HG02981 (cell line): ENCODE measurements at regions not wholly inside any gene's neighbourhood (a gene's known extent, or its start where the extent isn't known, plus 50 kb on each side); places are given as distances from the start of the nearest gene placed in this dataset.
"Not testable (repeated sequence)": the region's sequence is repeated elsewhere in the genome, so short reads cannot be mapped to it uniquely, and the experiment has no call there.

Experiments
- ATAC-seq: cut with Tn5 transposase; IDR thresholded peaks from one replicate; pipeline ENCODE4 v1.9.1; 2021; ENCODE audit warnings: mild to moderate bottlenecking, moderate library complexity; ENCODE audit not compliant: unreplicated experiment

DNA sequence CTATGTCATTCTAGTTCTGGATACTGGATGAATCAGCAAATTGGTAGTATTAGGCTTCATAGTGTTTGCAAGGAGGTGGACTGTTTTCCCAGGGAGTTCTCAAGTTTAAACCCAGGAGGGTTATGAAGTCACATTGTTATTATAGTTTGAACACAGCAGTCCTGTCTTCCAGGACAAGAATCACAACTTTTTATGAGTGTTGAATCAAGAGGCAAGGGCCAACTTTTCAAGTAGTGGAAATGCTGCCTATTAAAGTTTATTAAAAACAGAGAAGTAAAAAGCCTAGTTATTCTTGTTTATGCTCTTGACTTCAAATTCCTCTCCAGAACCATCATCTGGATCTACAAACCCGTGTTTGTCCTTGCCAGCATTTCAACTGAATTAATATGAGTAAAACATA is 86.3 kb upstream of the GOT2 start:
- no peak for ATAC-seq

DNA sequence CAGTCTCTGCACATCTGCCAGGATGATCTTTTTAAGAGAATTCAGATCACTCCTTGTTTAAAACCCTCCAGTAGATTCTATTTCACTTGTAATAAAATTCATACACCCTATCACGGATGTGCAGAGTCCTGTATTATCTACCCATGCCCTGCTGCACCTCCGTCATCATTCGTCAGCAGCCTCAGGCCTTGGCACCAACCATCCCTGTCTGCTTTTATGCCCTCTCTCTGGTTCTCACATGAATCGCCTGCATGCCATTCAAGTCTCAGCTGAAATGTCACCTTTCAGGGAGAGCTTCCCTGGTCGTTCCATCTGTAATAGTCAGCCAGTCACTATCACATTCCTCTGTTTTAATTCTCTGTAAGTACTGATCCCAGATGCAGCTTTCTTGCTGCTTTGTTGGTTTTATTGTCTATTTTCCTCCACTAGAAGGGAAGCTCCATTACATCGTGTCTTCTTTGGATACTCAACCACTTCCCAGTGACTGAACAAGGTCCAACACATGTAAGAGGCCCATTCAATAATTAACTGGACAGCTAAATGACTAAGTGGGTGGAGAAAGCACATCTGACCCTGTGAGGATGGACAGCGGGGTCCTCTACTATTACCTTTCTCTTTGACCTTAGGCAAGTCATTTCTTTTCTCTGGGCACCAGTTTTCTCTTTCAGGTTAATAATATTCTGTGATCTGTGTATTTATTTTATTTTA is 81.2 kb upstream of the GOT2 start:
- no peak for ATAC-seq

DNA sequence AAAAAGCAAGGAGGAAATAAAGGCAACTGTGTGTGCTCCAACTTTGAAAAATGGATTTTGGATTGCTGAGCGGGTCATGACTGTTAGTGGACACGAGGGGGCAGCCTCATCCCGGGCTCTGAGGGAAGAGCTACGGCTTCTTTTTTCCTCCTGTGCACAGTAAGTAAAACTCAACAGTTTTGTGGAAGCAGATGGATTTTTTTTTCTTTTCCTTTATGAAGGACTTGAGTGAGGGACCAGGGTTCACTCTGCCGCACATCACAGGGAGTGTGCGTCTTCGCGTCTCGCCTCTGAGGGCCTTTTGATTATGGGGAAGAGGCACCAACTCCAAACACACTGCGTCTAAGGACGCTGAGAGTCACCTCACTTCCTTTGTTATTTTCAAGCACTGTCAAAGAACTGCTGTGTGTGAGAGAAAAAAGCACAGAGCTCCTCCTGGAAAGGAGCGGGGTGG is 80.3 kb upstream of the GOT2 start:
- ATAC-seq, result peak; percentile 90

DNA sequence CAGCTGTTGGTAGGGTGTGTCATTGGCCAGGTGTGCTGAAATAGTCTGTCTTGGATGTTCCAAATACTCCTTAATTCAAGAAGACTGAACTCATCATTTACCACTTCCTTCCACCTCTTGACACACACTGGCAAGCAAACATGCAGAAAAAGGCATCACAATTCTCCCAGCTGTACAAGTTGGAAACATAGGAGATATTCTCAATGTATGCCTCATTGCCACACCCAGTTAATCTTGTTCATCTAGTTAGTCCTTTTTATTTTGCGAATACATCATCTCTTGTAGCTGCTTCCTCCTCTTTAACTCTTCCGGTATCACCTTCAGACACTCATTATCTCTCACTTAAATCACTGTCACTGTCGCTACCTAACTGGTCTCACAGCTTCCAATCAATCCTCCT is 75.1 kb upstream of the GOT2 start:
- ATAC-seq, result no peak

DNA sequence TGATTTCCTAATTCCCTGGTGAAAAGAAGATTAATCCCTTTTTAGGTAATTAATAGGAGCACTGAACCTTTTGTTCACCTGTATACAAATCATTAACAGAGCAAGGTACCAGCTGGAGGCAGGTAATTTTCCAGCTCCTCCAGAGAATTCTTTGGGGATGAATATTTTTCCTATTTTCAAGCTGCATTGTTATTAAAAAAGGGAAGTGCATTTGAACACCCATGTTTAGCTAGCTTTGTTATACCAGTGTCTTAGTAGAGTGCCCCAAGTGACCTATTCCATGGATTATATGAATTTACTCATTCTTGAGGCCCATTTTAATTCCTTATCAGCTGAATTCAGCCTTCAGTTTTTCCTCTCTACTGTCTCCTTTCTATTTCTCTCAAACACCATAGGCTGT is 73.2 kb upstream of the GOT2 start:
- no peak for ATAC-seq

DNA sequence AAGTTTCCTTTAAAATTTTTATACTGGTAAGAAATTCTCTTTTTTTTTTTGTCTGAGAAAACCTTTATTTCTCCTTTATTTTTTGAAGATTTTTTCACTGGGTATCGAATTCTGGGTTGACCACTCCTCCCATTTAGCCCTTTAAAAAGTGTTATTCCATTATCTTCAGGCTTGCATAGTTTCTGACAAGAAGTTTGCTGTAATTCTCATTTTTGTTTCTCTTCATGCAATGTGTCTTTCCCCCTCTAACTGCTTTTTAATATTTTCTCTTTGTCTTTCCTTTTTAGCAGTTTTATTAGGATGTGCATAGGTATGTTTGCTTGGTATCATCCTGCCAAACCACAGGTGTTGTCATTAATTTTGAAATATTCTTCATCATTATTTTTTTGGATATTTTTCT is 67.7 kb upstream of the GOT2 start:
- ATAC-seq, result no peak

DNA sequence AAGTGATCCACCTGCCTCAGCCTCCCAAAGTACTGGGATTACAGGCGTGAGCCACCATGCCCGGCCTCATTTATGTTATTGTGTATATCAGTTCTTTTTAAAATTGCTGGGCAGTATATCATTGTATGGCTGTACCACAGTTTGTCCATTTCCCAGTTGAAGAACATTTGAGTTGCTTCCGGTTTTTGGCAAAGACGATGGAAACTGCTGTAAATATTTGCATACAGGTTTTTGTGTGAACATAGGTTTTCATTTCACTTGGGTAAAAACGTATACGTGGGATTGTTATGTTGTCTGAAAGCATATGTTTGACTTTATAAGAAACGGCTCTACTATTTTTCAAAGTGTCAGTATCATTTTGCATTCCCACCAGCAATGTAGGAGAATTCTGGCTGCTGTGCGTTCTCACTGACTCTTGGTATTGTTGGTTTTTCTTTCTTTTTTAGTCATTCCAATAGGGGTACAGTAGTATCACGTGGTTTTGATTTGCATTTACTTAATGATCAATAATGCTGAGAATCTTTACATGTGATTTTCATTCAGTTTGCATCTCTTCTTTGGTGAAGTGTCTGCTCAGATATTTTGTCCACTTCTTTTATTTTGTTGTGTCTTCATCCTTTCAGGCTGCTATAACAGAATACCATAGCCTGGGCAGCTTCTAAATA is 63.2 kb upstream of the GOT2 start:
- no peak for ATAC-seq

DNA sequence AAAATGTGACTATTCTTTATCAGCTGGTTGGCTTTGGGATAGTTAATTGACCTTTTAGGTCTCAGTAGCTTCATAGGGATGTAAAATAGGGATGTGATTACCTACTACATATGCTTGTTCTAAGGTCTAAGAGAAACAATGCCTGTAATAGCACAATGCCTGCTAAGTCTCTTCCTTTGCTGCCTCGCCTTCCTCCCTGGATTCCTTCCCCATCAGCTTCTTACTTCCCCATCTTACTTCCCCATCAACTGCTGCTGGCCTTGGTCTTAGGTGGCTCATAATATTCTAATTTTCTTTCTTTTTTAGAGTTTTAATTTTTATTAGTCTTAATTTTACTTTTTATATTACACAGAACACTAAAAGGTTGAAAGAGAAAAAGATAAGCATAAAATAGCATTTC is 59.2 kb upstream of the GOT2 start:
- no peak for ATAC-seq

DNA sequence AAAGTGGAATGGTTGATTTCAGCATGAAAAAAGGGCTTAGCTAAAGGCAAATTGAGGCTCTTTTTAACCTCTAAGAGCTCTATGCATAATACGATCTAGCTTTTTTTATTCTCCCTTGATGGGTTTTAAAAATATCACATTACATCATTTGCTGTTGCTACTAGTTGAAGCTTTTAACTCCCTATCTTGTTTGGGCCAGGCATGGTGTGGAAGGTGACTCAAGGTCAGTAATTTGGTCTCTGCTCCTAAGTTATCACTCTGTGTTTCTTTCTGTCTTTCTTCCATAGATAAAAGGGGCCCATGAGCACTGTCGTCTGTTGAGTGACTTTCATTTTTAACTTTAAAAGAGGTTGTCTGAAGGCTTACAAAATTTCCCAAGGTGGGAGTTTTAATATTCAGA is 58.1 kb upstream of the GOT2 start:
- no peak for ATAC-seq

DNA sequence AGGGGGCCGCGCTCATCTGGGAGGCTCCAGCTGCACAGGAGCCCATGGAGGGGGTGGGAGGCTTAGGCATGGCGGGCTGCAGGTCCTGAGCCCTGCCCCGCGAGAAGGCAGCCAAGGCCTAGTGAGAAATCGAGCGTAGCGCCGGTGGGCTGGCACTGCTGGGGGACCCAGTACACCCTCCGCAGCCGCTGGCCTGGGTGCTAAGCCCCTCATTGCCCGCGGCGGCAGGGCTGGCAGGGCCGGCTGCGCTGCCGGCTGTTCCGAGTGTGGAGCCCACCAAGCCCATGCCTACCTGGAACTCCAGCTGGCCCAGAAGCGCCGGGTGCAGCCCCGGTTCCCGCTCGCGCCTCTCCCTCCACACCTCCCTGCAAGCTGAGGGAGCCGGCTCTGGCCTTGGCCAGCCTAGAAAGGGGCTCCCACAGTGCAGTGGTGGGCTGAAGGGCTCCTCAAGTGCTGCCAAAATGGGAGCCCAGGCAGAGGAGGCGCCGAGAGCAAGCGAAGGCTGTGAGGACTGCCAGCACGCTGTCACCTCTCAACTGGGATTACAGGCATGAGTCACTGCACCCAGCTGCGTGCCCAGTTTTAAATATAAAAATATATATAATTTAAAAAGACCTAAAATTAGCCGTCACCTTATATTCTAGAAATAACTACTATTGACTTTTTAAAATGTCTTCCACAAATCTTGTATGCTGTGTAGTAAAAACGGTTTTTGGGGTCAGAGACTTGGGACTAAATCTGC is 56.9 kb upstream of the GOT2 start:
- ATAC-seq, result not testable (repeated sequence)

DNA sequence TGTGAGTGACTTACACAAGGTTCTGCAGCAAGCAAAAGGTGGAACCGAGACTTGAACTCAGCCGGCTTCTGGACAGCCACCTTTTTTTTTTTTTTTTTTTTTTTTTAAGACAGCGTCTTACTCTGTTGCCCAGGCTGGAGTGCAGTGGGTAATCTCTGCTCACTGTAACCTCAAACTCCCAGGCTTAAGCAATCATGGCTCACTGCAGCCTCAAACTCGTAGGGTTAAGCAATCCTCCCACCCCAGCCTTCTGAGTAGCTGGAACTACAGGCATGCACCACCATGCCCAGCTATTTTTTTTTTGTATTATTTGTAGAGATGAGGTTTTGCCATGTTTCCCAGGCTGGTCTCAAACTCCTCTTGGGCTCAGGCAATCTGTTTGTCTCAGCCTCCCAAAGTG is 55.2 kb upstream of the GOT2 start:
- no peak for ATAC-seq
